ENCODE measurements at regions not wholly inside any gene's neighbourhood (a gene's known extent, or its start where the extent isn't known, plus 50 kb on each side); places are given as distances from the start of the nearest gene placed in this dataset.
A peak's percentile ranks its signal among the peaks of the same experiment; 100 is the strongest.

DNA sequence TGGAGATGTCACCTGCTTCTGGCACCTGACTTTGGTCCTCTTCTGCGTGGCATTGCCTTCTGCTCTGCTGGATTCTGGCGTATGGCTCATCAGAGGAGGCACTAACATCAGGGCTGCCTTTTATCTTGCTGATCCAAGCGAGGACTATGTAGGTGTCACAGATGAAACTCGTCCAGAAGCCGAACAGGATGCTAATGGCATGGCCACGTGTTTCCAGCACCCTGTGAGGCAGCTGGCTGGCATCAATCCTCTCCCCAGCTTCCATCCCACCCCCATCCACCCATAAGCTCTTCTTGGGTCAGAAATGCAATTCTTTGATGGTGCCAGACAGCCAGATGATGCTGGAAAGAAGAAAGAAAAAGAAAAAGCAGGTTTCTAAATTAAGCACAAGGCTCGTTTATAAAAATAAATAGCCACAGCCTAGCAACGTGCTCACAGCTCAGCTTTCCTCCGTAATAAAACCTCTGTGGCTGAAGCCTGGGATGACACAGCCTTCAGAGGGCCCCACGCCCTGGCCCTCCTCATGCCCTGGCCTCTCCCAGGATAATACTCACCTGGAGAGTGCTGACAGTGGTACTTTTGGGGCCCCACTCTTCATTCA is 212.9 kb upstream of the SERP2 start:
- Histone ChIP-seq H3K27ac (ENCODE audit: insufficient read depth, low read length) (no peak overlapping the region), H3K9me3 (ENCODE audit: control insufficient read depth, insufficient read depth, low read depth, low read length) (no peaks in the 10 kb centered on the region), H4K20me1 (ENCODE audit: control insufficient read depth, extremely low read depth, insufficient read depth, low read length) (no peaks in the 10 kb centered on the region), H3K4me3 (replicated peaks in 1 of 4; ENCODE audit: control extremely low read depth in 1 of 4, insufficient read depth in 1 of 4, low read depth in 3 of 4, low read length in 4 of 4) (no peak overlapping the region), H3K4me1 (ENCODE audit: control insufficient read depth, extremely low read depth, insufficient read depth, low read length) (no peaks in the 10 kb centered on the region), H3K79me2 (ENCODE audit: control insufficient read depth, insufficient read depth, low read length) (no peaks in the 10 kb centered on the region), H2AFZ (ENCODE audit: low read length) (no peak overlapping the region), H3K27me3 (ENCODE audit: control insufficient read depth, insufficient read depth, low read length) (no peaks in the 10 kb centered on the region), H3K9ac (ENCODE audit: insufficient read depth, low read length) (no peak overlapping the region), H3K36me3 (ENCODE audit: control insufficient read depth, insufficient read depth, low read length) (no peaks in the 10 kb centered on the region), H3K4me2 (ENCODE audit: extremely low read depth, insufficient read depth, low read length) (no peak overlapping the region)
- peak in 1 of 2 donors; percentile 15 for DNase-seq (ENCODE audit: low read depth in 2 of 2)
- TF ChIP-seq, protein P1, sequence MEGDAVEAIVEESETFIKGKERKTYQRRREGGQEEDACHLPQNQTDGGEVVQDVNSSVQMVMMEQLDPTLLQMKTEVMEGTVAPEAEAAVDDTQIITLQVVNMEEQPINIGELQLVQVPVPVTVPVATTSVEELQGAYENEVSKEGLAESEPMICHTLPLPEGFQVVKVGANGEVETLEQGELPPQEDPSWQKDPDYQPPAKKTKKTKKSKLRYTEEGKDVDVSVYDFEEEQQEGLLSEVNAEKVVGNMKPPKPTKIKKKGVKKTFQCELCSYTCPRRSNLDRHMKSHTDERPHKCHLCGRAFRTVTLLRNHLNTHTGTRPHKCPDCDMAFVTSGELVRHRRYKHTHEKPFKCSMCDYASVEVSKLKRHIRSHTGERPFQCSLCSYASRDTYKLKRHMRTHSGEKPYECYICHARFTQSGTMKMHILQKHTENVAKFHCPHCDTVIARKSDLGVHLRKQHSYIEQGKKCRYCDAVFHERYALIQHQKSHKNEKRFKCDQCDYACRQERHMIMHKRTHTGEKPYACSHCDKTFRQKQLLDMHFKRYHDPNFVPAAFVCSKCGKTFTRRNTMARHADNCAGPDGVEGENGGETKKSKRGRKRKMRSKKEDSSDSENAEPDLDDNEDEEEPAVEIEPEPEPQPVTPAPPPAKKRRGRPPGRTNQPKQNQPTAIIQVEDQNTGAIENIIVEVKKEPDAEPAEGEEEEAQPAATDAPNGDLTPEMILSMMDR (conservative IDR thresholded peaks at IDR 0.05 in 1 of 2, IDR thresholded peaks at IDR 0.05 in 1 of 2; ENCODE audit: low read depth in 1 of 2, low read length in 2 of 2): no peak
- no peak for TF ChIP-seq EZH2 (IDR thresholded peaks at IDR 0.05; ENCODE audit: low read length, missing control alignments)

DNA sequence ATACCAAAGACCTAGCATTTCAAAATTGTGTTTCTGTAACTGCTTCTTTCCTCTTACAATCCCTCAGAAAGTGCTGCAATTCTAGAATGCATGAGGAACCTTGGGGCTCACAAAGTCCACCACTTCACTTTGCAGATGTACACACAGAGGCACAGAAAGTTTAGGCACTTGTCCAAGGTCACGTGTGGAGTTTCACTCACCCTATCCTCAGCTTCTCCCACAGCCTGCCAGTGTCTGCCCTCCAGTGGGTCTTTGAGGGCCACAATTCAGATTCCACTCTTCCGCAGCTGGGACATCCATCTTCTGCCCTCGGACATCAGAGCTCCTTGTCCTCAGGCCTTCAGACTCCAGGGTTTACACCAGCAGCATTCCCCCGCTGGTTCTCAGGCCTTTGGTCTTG is 210.5 kb upstream of the SERP2 start:
- no peak overlapping the region for H3K4me3 ChIP-seq (replicated peaks in 1 of 4; ENCODE audit: control extremely low read depth in 1 of 4, insufficient read depth in 1 of 4, low read depth in 3 of 4, low read length in 4 of 4)
- no peak overlapping the region for H3K9ac ChIP-seq (ENCODE audit: insufficient read depth, low read length)
- no peak for DNase-seq (ENCODE audit: low read depth in 2 of 2)
- no peaks in the 10 kb centered on the region for H3K36me3 ChIP-seq (ENCODE audit: control insufficient read depth, insufficient read depth, low read length)
- no peaks in the 10 kb centered on the region for H3K4me1 ChIP-seq (ENCODE audit: control insufficient read depth, extremely low read depth, insufficient read depth, low read length)
- no peak overlapping the region for H3K27ac ChIP-seq (ENCODE audit: insufficient read depth, low read length)
- no peaks in the 10 kb centered on the region for H3K27me3 ChIP-seq (ENCODE audit: control insufficient read depth, insufficient read depth, low read length)
- H3K4me2 ChIP-seq (ENCODE audit: extremely low read depth, insufficient read depth, low read length): no peak overlapping the region
- TF ChIP-seq, protein P1 (conservative IDR thresholded peaks at IDR 0.05 in 1 of 2, IDR thresholded peaks at IDR 0.05 in 1 of 2; ENCODE audit: low read depth in 1 of 2, low read length in 2 of 2): no peak
- TF ChIP-seq EZH2 (IDR thresholded peaks at IDR 0.05; ENCODE audit: low read length, missing control alignments): no peak
- no peaks in the 10 kb centered on the region for H4K20me1 ChIP-seq (ENCODE audit: control insufficient read depth, extremely low read depth, insufficient read depth, low read length)
- no peaks in the 10 kb centered on the region for H3K79me2 ChIP-seq (ENCODE audit: control insufficient read depth, insufficient read depth, low read length)
- H2AFZ ChIP-seq (ENCODE audit: low read length): no peak overlapping the region
- no peaks in the 10 kb centered on the region for H3K9me3 ChIP-seq (ENCODE audit: control insufficient read depth, insufficient read depth, low read depth, low read length)

- no peaks in the 10 kb centered on the region for H3K79me2 ChIP-seq (ENCODE audit: control insufficient read depth, insufficient read depth, low read length)
- H3K9ac ChIP-seq (ENCODE audit: insufficient read depth, low read length): no peak overlapping the region
- DNase-seq (ENCODE audit: low read depth in 2 of 2): no peak
- H3K9me3 ChIP-seq (ENCODE audit: control insufficient read depth, insufficient read depth, low read depth, low read length): no peaks in the 10 kb centered on the region
- no peak overlapping the region for H3K4me3 ChIP-seq (replicated peaks in 1 of 4; ENCODE audit: control extremely low read depth in 1 of 4, insufficient read depth in 1 of 4, low read depth in 3 of 4, low read length in 4 of 4)
- no peaks in the 10 kb centered on the region for H3K36me3 ChIP-seq (ENCODE audit: control insufficient read depth, insufficient read depth, low read length)
- no peaks in the 10 kb centered on the region for H3K4me1 ChIP-seq (ENCODE audit: control insufficient read depth, extremely low read depth, insufficient read depth, low read length)
- H4K20me1 ChIP-seq (ENCODE audit: control insufficient read depth, extremely low read depth, insufficient read depth, low read length): no peaks in the 10 kb centered on the region
- H3K27ac ChIP-seq (ENCODE audit: insufficient read depth, low read length): no peak overlapping the region
- H3K4me2 ChIP-seq (ENCODE audit: extremely low read depth, insufficient read depth, low read length): no peak overlapping the region
- no peak overlapping the region for H2AFZ ChIP-seq (ENCODE audit: low read length)
- no peaks in the 10 kb centered on the region for H3K27me3 ChIP-seq (ENCODE audit: control insufficient read depth, insufficient read depth, low read length)
- TF ChIP-seq, protein P1 (conservative IDR thresholded peaks at IDR 0.05 in 1 of 2, IDR thresholded peaks at IDR 0.05 in 1 of 2; ENCODE audit: low read depth in 1 of 2, low read length in 2 of 2): no peak
- no peak for TF ChIP-seq EZH2 (IDR thresholded peaks at IDR 0.05; ENCODE audit: low read length, missing control alignments)
These were observed 208.3 kb upstream of the SERP2 start for GRCh38 chr13:44165221-44165888.

Data from fibroblast of lung (primary cell).